Panc1 (cell line): ENCODE measurements at regions not wholly inside any gene's neighbourhood (a gene's known extent, or its start where the extent isn't known, plus 50 kb on each side); places are given as distances from the start of the nearest gene placed in this dataset.

ENCODE experiments used
- ATAC-seq: fragments of 200-7000 bp; cut with Tn5 transposase; 2 replicates; pipeline ENCODE4 v1.9.1; 2020; ENCODE audit warnings: mild to moderate bottlenecking, moderate library complexity
- BruUV-seq: library from RNA; stranded (reverse); fragments of 400-500 nt; replicated peaks from 2 replicates; lab custom pipeline; 2021; lab: Mats Ljungman, UMichigan
- CTCF ChIA-PET: fragments of 300-600 bp; sonication (Branson Sonifier 250); formaldehyde crosslinking; loops from one replicate; lab custom pipeline; 2022; ENCODE audit warnings: antibody characterized with exemption; lab: Charles Lee
- POLR2A ChIA-PET: fragments of 300-600 bp; sonication (Branson Sonifier 250); formaldehyde crosslinking; loops from one replicate; lab custom pipeline; 2022; ENCODE audit warnings: antibody characterized with exemption; lab: Charles Lee
- DNase-seq: peaks from one replicate; pipeline ENCODE4 v3.0.0-alpha.2; 2010; ENCODE audit warnings: low read depth, low spot score
- H3K27ac ChIP-seq: 2 replicates; pipeline ENCODE4 v1.5.1; 2011; ENCODE audit warnings: mild to moderate bottlenecking, low read length, inconsistent platforms
- H3K27me3 ChIP-seq: fragments of 200-500 bp; sonication (Bioruptor generic); 2 replicates; pipeline ENCODE4 v1.6.0; 2014; ENCODE audit warnings: low read length, inconsistent platforms; ENCODE audit not compliant: control insufficient read depth, insufficient read depth
- H3K36me3 ChIP-seq: fragments of 200-500 bp; sonication (Bioruptor generic); 2 replicates; pipeline ENCODE4 v1.5.1; 2014; ENCODE audit warnings: inconsistent platforms, mild to moderate bottlenecking, low read length, moderate library complexity; ENCODE audit not compliant: control insufficient read depth, insufficient read depth
- H3K4me1 ChIP-seq: 2 replicates; pipeline ENCODE4 v1.5.1; 2011; ENCODE audit warnings: inconsistent platforms, mild to moderate bottlenecking, low read length, moderate library complexity; ENCODE audit not compliant: control insufficient read depth, insufficient read depth
- H3K4me3 ChIP-seq, 2 experiments: 2 replicates each; pipeline ENCODE4 v1.5.1; 2011 to 2012; ENCODE audit warnings: low read depth in 2 of 2, low read length in 2 of 2, mild to moderate bottlenecking in 2 of 2, inconsistent platforms in 1 of 2, moderate library complexity in 1 of 2
- H3K9me3 ChIP-seq: fragments of 200-500 bp; sonication (Bioruptor generic); 2 replicates; pipeline ENCODE4 v1.5.1; 2014; ENCODE audit warnings: low read depth, mild to moderate bottlenecking, inconsistent platforms, low read length, moderate library complexity; ENCODE audit not compliant: control insufficient read depth, insufficient read depth
- POLR2AphosphoS5 ChIP-seq: IDR thresholded peaks from 2 replicates; pipeline ENCODE4 v1.6.1; 2012; ENCODE audit warnings: mild to moderate bottlenecking, low read depth, low read length, moderate library complexity
- SIN3A ChIP-seq: IDR thresholded peaks from 2 replicates; pipeline ENCODE4 v1.6.1; 2012; ENCODE audit warnings: low read depth, mild to moderate bottlenecking, low read length, moderate library complexity, borderline replicate concordance; ENCODE audit not compliant: insufficient read depth
- TCF7L2 ChIP-seq: IDR thresholded peaks from 2 replicates; pipeline ENCODE4 v1.6.1; 2011; ENCODE audit warnings: mild to moderate bottlenecking, low read depth, low read length, inconsistent platforms
- in situ Hi-C: cut with HindIII; loops from 2 replicates; pipeline ENCODE4 v1.10.0; 2016; ENCODE audit warnings: low sequenced_read_pairs, low pct_unique_long_range_greater_than_20kb
- intact Hi-C: fragments of 100-400 bp; cut with micrococcal nuclease; formaldehyde crosslinking; loops from one replicate; pipeline ENCODE4 v1.10.0; 2022; ENCODE audit not compliant: unreplicated experiment
- TF ChIP-seq, protein P1 (sequence below): fragments of 450-650 bp; IDR thresholded peaks from 2 replicates; pipeline ENCODE4 v1.5.1; 2017; ENCODE audit warnings: mild to moderate bottlenecking
- TF ChIP-seq, protein P2 (sequence below), 2 experiments: IDR thresholded peaks; 2 replicates each; pipeline ENCODE4 v1.6.1; 2011 to 2012; ENCODE audit warnings: low read depth in 2 of 2, control low read depth in 1 of 2, low read length in 1 of 2, mild to moderate bottlenecking in 1 of 2, moderate library complexity in 1 of 2; ENCODE audit not compliant: insufficient read depth in 1 of 2

DNA sequence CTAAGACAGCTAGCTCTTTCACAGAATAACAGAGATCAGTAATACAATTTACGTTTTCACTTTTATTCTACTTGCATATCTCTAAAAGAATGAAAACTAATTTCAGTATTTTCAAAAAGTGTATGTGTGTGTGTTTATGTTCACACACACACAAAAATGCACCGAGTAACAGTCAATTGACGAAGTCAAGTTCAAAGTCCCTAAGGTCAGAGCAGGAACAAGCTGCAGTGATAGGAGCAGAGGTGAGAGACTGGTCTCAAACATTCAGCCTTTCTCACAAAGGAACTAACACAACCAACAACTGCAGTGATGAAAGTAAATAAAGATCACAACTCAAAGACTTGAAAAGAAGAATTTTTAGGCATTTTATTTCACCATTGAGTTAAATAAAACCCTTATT lies 429.7 kb downstream of the C12orf50 start:
- ATAC-seq (no peak), DNase-seq (no peak)
- ChIA-PET CTCF (no interaction called here), POLR2A (no interaction called here)
- in situ Hi-C loops (no loop called here), intact Hi-C loops (no loop called here)
- H3K4me1 ChIP-seq = no peaks in the 10 kb centered on the region
- no peak overlapping the region for H3K27ac ChIP-seq
- H3K27me3 ChIP-seq = no peaks in the 10 kb centered on the region
- H3K4me3 ChIP-seq = no peak overlapping the region
- BruUV-seq = no TSS peak
- H3K9me3 ChIP-seq = no peaks in the 10 kb centered on the region
- no peaks in the 10 kb centered on the region for H3K36me3 ChIP-seq
- TF ChIP-seq POLR2AphosphoS5 (no peak), TCF7L2 (no peak), SIN3A (no peak)
- TF ChIP-seq, protein P1, sequence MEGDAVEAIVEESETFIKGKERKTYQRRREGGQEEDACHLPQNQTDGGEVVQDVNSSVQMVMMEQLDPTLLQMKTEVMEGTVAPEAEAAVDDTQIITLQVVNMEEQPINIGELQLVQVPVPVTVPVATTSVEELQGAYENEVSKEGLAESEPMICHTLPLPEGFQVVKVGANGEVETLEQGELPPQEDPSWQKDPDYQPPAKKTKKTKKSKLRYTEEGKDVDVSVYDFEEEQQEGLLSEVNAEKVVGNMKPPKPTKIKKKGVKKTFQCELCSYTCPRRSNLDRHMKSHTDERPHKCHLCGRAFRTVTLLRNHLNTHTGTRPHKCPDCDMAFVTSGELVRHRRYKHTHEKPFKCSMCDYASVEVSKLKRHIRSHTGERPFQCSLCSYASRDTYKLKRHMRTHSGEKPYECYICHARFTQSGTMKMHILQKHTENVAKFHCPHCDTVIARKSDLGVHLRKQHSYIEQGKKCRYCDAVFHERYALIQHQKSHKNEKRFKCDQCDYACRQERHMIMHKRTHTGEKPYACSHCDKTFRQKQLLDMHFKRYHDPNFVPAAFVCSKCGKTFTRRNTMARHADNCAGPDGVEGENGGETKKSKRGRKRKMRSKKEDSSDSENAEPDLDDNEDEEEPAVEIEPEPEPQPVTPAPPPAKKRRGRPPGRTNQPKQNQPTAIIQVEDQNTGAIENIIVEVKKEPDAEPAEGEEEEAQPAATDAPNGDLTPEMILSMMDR = no peak
- TF ChIP-seq, protein P2, sequence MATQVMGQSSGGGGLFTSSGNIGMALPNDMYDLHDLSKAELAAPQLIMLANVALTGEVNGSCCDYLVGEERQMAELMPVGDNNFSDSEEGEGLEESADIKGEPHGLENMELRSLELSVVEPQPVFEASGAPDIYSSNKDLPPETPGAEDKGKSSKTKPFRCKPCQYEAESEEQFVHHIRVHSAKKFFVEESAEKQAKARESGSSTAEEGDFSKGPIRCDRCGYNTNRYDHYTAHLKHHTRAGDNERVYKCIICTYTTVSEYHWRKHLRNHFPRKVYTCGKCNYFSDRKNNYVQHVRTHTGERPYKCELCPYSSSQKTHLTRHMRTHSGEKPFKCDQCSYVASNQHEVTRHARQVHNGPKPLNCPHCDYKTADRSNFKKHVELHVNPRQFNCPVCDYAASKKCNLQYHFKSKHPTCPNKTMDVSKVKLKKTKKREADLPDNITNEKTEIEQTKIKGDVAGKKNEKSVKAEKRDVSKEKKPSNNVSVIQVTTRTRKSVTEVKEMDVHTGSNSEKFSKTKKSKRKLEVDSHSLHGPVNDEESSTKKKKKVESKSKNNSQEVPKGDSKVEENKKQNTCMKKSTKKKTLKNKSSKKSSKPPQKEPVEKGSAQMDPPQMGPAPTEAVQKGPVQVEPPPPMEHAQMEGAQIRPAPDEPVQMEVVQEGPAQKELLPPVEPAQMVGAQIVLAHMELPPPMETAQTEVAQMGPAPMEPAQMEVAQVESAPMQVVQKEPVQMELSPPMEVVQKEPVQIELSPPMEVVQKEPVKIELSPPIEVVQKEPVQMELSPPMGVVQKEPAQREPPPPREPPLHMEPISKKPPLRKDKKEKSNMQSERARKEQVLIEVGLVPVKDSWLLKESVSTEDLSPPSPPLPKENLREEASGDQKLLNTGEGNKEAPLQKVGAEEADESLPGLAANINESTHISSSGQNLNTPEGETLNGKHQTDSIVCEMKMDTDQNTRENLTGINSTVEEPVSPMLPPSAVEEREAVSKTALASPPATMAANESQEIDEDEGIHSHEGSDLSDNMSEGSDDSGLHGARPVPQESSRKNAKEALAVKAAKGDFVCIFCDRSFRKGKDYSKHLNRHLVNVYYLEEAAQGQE (IDR thresholded peaks at IDR 0.05; ENCODE audit: insufficient read depth in 1 of 2, low read depth in 2 of 2, low read length in 1 of 2) = no peak

DNA sequence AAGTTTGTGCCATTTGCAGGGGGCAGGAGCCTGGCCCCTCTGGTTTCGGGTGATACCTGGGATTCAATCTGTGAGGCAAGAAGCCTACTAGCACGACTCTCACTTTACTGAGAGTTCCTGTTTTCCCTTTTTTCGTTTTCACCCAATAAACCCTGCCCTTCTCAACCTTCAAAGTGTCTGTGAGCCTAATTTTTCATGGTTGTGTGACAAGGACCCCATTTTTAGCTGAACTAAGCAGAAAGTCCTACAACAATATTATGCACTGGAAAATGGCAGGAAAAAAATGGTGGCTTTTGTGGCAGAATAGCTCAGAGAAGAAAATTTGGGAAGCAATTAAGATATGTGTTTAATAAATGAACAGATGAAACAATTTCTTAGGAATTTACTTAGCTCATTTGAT lies 432.1 kb downstream of the C12orf50 start:
- in situ Hi-C loops (no loop called here), intact Hi-C loops (no loop called here)
- H3K27me3 ChIP-seq = no peaks in the 10 kb centered on the region
- ATAC-seq (no peak), DNase-seq (no peak)
- TF ChIP-seq TCF7L2 (no peak), POLR2AphosphoS5 (no peak)
- TF ChIP-seq, protein P1 = no peak
- H3K4me1 ChIP-seq = no peaks in the 10 kb centered on the region
- no TSS peak for BruUV-seq
- ChIA-PET CTCF (no interaction called here), POLR2A (no interaction called here)
- no peak overlapping the region for H3K4me3 ChIP-seq
- H3K27ac ChIP-seq = no peak overlapping the region
- H3K9me3 ChIP-seq = no peaks in the 10 kb centered on the region
- no peaks in the 10 kb centered on the region for H3K36me3 ChIP-seq

DNA sequence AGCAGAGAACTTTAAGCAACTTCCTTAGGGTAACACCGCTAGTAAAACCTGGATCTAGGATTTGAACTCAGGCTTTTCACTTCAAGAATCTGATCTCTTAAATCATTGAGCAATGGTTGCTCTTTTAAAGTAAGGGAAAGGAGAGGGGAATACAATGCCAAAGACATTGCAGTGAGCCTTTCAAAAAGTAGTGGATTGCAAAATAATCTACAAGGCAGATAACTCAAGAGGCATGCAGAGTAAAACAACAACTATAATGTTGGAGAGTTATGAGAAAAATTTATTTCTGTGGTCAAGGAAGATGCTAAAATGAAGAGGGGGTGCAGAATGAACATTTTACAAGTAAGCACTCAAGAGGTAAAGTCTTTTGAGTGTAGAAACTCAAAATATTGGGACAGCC lies 432.6 kb downstream of the C12orf50 start:
- Histone ChIP-seq H3K27ac (no peak overlapping the region), H3K27me3 (no peaks in the 10 kb centered on the region), H3K9me3 (no peaks in the 10 kb centered on the region), H3K4me1 (no peaks in the 10 kb centered on the region), H3K36me3 (no peaks in the 10 kb centered on the region), H3K4me3 (no peak overlapping the region)
- no TSS peak for BruUV-seq
- in situ Hi-C loops = no loop called here
- intact Hi-C loops = no loop called here
- ChIA-PET CTCF (no interaction called here), POLR2A (no interaction called here)
- DNase-seq (no peak), ATAC-seq (no peak)
- TF ChIP-seq, protein P2 (IDR thresholded peaks at IDR 0.05; ENCODE audit: insufficient read depth in 1 of 2, low read depth in 2 of 2, low read length in 1 of 2) = no peak
- TF ChIP-seq TCF7L2 (no peak), SIN3A (no peak), POLR2AphosphoS5 (no peak)
- TF ChIP-seq, protein P1 = no peak
